ENCODE measurements at regions not wholly inside any gene's neighbourhood (a gene's known extent, or its start where the extent isn't known, plus 50 kb on each side); places are given as distances from the start of the nearest gene placed in this dataset.
"Not testable (repeated sequence)": the region's sequence is repeated elsewhere in the genome, so short reads cannot be mapped to it uniquely, and the experiment has no call there.

DNA sequence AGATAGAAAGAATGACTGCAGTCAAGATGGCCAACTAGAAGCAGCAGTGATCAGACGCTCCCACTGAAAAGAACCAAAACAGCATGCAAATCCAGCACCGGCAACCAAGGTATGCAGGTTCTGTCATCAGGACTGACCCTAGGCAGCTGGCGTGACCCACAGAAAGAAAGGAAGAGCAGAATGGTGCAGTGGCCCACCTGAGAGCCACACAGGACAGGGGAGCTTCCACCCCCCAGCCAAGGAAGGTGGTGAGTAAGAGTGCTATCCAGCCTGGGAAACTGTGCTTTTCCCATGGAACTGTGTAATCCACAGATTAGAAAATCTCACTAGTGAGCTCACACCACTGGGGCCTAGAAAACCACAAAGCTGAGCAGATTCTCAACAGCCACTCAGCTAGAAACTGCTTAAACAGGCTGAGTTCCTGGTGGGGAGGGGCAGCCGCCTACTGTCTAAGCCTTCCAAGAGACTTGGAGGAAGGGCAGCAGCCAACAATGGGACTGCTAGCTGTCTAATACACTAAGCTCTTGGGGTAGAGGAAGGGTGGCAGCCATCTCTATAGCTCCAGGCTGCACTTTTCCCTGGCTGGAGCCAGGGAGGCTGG lies 127.9 kb downstream of the EVA1A start:
- no peak for DNase-seq

DNA sequence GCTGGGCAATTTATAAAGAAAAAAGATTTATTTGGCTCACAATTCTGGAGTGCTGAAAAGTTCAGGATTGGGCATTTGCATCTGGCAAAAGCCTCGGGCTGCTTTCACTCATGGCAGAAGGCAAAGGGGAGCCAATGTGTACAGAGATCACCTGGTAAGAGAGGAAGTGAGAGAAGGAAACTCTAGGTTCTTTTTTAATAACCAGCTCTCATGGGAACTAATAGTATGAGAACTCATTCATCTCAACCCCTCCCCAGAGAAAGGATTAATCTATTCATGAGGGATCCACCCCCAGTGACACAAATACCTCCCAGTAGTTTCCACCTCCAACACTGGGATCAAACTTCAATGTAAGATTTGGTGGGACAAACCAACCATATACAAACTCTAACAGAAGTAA lies 129.0 kb downstream of the EVA1A start:
- DNase-seq: no peak

DNA sequence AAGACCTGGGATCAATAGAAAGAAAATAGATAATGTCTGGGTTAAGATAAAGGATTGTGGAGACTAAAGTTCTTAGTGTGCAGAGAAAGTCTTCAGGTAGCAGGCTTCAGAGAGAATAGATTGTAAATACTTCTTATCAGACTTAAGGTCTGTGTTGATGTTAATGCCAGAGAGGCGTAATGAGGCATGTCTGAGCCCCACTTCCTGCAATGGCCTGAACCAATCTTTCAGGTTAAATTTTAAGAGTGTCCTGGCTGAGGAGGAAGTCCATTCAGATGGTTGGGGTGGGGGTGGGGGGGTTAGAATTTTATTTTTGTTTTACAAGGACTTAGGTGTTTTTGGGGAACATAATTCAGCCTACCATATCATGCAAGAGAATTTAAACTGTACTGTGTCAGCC lies 129.5 kb downstream of the EVA1A start:
- no peak for DNase-seq

DNA sequence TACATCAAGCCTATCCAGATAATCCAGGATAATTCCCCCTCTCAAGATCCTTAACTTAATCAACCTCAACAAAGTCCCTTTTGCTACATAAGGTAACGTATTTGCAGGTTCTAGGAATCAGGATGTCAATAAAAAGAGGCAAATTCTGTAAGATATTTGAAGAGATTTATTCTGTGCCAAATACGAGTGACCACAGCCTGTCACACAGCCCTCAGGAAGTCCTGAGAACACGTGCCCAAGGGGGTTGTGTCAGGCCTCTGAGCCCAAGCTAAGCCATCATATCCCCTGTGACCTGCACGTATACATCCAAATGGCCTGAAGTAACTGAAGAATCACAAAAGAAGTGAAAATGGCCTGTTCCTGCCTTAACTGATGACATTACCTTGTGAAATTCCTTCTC lies 130.3 kb downstream of the EVA1A start:
- not testable (repeated sequence) for DNase-seq

DNA sequence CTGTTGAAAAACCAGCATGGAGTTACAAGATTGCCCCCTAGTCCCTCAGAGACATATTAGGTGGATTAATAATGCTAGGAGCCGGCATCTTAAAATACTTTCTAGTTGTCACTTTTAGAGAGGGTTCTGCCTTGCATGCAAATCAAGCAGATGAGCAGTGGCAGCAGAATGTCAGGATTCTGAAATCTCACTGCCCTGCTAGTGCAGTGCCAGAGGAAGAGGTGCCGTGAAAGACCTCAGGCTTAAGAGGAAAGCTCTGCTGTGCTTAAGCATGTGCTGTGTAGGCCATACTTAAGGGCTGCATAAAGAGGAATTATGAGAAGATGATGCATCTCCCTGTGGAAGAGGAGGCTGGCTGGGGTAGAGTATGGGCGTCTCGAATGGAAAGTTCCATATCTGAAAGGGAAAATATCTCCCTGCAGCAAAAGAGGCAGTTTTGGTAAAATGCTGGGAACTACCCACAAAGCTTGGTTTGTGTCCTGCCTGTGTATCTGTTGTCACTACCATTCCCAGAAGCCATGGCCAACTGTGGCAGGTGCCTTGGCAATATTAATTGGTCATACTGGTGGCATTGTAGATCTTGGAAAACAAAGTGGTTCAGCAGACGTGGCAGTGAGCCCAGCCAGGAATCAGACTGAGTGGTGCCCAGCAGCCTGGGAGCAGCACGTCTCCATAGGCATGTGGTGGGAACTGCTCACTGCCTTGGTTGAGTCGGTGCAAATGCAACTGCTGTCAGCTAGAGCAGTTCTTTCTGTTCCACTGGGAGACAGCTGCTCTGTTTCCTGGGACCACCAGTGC lies 131.9 kb downstream of the EVA1A start:
- peak in 1 of 2 donors; percentile 7 for DNase-seq

DNA sequence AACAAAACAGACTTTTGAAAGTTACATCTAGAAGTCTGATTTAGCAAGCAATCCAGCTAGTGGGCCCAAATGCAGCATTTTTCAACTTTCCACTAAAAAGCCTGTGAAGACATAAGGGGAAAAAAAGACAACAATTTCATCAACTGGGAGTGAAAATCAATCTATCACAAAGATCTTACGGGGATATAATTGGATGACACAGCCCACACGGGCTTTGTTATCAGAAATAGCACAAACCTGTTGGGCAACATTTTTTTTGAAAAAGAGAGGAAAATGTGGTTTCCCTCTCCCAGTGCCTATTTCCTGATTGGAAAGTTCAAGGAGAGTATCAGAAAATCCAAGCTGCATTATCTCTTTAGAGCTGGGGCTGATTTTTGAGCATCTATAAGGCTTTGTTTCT lies 132.7 kb downstream of the EVA1A start:
- no peak for DNase-seq

DNA sequence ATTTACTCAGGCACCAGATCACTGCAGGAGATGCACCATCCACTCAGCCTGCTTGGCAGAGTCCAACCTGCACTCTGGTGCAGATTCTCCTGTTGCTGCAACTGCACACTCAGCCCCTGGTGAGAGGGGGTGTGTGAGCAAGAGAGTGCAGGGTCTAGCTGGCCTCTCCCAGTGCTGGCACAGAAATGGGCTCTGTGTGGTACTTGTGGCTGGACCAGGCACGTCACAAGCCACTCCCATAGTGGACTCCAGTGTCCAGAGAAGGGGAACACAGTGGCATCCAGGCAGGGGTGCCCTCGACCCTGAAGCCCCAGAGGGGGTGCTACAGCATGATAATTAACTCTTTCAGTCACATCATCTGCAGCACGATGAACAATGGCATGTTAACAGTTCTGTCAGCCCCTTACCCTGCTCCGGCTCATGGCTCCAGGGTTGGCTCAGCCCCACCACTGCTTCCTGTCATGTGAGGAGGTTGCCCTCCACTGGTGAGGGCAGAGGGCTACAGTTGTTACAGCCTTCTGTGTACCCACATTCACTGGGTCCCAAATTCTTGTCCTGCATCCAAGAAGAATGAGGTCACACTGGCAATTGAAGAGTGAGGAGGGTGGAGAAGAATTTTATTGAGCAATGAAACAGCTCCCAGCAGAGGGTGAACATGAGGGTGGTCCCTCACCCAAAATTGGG lies 135.7 kb downstream of the EVA1A start:
- no peak for DNase-seq

DNA sequence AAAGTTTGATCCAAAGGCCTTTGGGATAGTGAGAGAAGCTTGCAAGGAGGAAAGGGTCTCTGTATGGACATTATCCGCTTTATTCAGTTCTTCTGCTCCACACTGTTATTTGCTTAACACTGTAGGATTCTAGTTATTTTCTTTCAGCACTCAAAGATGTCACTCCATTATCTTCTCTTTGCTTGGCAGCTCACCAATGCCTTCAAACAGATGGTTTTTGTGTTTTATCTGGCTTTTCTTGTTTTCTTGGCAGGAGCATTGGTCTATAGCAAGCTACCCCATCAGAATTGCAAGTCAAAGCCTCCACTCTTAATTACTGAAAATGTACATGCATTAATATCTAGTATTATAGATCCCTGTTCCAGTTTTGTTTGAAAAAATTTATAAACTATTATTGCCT lies 138.8 kb downstream of the EVA1A start:
- no peak for DNase-seq

DNA sequence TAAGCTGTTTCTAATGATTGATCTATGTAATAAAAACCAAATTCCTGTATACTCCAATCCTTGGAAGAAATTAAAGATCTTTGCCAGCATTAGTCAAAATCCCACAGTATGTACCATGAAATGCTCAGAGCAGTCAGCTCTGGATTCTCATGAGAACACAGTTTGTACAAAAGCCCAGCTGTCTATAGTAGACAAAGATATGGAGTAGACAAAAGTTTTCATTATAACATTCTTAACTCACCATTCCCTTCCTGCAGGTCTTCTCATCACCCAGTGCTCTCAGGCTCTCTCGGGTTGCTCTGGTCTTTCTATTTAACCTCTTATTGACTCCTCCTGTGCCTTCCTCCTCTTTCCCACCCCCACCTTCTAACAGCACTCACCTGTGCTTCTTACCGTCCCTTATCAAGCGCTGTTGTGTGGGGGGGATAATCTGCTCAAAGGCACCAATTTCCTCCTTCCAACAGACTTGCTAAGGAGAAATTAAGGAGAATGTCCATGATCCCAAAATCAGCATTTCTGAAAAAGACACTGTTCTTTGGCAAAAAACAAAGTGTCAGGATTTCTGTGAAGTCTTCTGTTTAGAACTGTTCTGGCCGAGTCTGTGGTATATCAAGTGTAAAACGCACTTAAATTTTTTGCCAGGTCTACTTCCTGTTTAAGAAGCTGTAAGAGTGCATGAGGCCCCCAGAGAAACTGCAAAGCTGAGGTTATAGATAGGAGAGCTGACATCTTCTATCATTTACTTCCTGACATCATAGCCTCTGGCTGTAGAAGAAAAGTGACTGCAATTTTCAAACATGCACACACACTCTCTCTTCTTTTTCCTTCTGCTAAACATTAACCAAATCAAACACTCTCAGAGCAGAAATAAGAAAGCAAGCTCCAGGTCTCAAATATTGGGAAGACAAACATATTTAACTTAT lies 144.1 kb downstream of the EVA1A start:
- DNase-seq: no peak

DNA sequence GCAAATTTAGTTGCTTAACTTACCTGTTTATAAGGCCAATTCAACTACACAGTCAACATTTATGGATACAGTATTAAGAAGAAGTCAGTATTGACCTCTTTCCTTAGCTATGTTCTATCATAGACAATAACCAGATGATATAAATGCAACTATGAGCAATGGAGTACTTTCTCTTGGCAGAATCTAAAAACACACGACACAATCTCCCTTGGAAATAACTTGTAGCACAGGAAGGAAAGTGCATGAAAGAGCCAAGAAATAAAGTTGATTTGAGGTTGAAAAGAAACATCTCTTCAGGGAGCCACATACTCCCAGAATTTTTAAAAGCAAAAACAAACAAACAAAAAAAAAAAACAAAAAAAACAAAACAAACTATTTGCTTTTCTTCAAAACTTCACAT lies 145.0 kb downstream of the EVA1A start:
- DNase-seq: no peak

DNA sequence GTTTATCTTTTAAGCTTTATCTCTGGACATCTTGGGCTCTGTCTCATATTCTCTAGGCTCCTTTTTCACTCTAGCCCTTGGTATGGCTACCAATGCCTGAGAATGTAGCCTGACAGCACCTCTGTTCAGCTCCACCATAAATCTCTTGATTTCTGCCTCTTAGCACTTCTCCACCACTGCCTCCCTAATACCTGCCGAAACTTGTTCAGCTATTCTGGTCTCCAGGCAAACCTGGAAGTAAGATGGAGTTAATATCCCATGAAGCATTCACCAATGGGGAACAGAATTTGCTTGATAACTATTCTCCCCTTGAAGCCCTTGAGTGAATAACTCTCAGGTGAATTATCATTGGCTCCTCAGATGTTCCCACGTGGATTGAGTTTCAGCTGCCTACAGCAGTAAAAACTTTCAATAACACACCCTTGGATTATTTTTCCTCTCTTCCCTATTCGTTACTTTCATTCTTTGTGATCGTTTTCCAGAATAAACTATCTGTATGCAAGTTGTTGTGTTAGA lies 145.6 kb downstream of the EVA1A start:
- DNase-seq: no peak

DNA sequence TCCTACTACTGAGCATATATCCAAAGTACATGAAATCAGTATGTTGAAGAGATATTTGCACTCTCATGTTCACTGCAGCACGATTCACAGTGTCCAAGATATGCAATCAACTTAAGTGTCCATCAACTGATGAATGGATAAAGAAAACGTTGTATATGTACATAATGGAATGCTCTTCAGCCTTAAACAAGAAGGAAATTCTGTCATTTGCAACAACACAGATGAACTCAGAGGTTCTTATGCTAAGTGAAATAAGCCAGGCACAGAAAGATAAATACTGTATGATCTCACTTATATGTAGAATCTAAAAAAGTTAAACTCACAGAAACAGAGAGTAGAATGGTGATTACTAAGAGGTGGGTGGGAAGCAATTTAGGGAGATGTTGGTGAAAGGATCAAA lies 149.2 kb downstream of the EVA1A start:
- no peak for DNase-seq

DNA sequence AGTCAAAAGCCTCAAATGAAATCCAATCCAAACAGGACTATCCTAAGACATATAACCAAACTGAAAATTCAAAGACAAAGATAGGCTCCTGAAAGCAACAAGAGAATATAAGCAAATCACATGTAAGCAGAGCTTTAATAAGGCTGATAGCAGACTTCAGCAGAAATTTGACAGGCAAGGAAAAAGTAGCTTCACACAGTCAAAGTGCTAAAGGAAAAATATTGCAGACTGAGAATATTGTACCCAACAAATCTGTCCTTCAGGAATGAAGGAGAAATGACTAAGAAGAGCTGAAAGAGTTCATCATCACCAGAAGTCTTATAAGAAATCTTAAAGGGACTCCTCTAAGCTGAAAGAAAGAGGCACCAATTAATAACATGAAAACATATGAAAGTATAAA lies 150.0 kb downstream of the EVA1A start:
- DNase-seq: no peak

DNA sequence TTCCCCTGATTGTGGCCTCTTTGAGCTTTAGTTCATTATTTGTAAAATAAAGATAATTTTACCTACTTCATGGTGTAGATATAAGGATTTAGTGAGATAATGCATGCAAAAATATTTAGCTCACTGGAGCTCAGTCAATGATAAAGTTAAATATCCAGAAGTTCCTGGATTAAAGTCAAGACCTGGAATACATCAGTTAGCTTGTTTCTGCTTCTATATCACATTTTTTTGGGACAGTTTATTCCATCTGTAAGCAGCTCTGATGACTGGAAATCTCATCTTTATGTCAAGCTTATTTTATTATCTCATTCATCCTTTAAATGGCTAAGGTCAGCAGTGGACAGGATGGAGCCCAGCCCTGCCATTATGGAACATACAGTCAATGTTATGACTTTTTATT lies 152.0 kb downstream of the EVA1A start:
- no peak for DNase-seq

DNA sequence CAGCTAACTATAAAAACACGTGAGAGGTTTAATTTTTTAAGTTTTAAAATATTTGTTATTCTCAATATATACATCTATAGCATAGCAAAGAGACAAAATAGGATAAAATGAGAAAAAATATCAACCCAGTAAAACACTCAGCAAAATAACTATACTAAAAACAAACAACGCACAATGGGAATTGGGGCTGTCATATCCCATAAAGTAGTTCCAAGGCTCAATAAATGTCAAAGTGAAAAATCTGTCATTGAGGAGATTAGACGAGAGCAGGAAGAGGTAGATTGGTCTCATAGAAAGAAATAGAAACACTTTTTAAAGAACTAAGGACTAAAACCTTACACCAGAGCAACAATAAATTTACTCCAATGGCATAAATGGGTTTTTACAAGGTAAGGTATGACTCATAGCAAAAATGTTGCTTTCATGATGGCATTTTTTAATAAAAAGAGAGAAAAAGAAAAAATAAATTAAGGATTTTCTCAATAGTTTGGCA lies 153.7 kb downstream of the EVA1A start:
- DNase-seq: no peak

DNA sequence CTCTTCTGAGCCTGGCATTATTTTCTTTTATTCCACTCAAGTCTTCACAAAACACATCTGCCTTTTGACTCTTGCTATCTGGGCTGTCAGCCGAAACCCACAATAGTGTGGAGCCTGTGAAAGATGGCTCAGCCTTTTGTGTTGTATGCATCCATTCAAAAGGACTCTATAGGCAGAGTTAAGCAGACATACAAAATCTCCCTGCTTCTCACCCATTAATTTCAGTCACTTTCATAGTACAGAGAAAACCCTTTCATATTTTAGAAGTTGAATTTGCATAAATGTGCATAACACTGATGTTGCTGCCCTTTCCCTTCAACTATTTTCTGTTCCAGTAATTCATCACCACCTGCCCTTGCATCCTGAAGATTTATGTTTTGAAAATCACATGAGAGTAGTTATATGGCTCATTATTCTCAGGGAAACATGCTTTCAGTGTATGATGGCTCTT lies 154.6 kb downstream of the EVA1A start:
- DNase-seq: no peak

DNA sequence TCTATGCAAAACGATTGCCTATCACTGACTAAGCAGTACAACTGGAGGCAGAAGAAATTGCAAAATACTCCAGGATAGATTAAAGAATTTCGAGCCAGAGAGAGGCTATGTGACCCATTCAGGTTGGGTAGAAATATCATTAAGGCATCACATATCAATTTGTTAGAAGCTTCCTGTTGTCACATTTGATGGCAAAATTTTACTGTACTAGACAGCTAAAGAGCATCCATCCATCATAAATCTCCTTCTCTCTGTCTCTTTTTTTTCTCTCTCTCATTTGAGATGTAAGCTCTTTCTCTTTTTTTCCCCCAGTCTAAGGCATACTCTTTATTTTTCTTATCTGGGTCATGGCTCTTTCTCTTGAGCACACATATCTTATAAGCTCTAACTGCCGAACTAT lies 155.7 kb downstream of the EVA1A start:
- DNase-seq: no peak

DNA sequence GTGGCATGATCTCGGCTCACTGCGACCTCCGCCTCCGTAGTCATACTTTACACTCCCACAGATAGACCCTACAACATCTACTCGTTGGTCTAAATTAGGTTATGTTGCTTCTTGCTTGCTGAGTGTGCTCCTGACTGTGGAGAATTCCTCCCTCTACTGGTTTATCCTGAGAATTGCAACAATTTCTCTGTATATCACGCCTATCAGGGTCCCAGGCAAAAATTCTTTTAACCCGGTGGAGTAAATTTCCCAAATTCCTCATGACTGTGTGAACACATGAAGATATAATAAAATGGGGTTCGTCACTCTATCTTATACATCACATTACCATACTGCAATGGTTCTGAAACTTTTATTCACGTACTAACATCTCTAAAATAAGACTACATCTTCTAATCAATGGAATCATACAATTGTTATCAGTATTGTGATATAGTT lies 156.7 kb downstream of the EVA1A start:
- peak in 1 of 2 donors; percentile 40 for DNase-seq

DNA sequence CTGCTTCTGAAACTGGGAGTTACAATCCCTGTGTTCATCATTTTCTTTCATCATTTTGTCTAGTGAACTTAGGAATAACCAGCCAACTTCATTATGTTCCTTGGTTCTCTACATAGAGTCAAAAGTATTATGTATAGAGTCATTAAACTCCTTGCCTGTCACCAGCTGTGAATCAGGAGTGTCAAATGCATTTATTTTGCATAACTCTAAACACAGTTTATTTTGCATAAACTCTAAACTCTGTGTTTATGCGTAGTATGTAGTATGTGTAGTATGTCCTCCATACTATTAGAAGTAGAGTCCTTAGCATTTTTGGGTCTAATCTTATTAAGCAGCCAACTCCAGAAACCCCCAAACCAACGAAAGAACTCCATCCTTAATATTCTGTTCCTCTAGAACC lies 164.4 kb downstream of the EVA1A start:
- DNase-seq: no peak

DNA sequence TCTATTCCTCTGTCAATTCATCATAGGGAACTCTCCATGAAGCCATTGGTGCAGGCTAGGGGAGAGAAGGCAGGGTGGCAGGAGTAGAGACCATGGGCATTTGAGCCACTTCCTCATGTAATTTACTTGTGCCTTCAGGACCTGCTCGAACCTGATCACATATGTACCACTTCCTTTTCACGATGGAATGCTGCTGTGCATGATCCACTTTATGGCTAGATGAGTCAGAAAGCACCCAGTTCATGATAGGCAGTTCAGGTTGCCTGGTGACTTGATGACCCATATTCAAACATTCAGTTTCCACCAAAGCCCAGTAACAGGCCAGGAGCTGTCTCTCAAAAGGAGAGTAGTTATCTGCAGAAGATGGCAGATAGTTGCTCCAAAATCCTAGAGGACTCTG lies 166.0 kb downstream of the EVA1A start:
- DNase-seq: not testable (repeated sequence)

DNA sequence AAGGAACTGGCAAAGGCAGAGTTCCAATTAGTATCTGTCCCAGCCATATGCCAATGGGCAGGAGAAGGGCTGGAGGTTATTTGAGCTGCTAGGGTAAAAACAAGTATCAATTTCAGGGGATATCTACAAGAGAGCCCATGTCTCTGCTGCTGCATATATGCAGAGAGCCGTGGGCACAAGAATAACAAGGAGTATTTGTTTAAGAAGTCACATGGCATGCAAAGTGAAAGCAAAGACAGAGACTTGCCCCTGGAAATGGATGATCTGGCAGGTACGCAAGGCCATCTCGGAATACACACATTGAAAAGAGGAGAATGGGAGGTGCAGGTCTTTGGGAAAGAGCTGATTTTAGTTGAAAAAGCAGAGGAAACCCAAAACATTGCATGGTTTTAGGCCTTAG lies 170.6 kb downstream of the EVA1A start:
- no peak for DNase-seq

DNA sequence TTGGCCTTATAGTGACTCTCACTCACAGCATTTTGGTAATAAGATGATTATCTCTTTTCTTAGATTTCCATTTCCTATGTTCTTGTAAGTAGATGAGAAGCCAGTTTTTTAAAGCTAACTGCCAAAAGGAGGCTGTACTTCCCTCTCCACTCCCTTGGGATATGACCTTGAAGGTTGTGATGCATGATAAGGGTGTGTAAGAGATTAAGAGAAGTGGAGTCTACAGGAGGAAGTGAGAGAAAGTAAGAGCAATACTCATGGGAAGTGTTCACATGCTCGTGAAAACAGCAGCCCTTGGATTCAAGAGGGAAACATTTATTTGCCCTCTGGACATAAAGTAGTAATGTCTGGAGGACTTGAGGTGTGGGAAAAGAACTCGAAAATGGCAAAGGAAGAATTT lies 171.5 kb downstream of the EVA1A start:
- DNase-seq: no peak

DNA sequence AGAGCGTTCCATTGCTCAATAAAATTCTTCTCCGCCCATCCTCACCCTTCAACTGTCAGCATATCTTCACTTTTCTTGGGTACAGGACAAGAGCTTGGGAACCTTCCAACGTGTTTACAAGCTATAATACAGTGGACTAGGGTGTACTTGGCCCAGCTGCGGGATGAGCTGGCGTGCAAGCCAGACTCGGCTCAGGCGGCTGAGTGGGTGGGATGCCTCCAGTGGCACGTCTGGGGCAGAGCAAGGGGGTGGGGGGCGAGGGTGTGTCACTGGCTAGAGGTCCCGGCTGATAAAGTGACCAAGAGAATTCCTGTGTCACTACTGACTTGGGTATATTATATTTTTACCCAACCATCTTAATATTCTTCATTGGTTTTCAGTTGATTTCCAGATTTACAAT lies 179.7 kb downstream of the EVA1A start:
- no peak for DNase-seq
